ENCODE measurements at regions not wholly inside any gene's neighbourhood (a gene's known extent, or its start where the extent isn't known, plus 50 kb on each side); places are given as distances from the start of the nearest gene placed in this dataset.

GRCh38 chr1:108050158-108050557 is 85.2 kb upstream of the VAV3 start:
- no peak overlapping the region for H3K9ac ChIP-seq (ENCODE audit: low read length)
- peak overlapping the region; percentile 25 for H3K18ac ChIP-seq (ENCODE audit: low read length)
- H4K8ac ChIP-seq (ENCODE audit: low read depth, low read length), result no peak overlapping the region
- peak overlapping the region; percentile 51 for H3K56ac ChIP-seq (ENCODE audit: low read length)
- H2AK5ac ChIP-seq (ENCODE audit: low read length), result peak overlapping the region; percentile 18
- H2BK15ac ChIP-seq (replicated peaks; ENCODE audit: low read depth), result no peak overlapping the region
- no peak overlapping the region for H3K23ac ChIP-seq (ENCODE audit: low read length)
- H3K4me1 ChIP-seq (ENCODE audit: control insufficient read depth, low read depth, low read length), result peaks cover 32% of the 10 kb centered on the region
- H2BK120ac ChIP-seq (ENCODE audit: low read depth, low read length), result no peak overlapping the region
- H3K27ac ChIP-seq (ENCODE audit: low read depth, low read length), result no peak overlapping the region
- WGBS (ENCODE audit: extremely low coverage, insufficient coverage, low lambda C conversion rate), result no CpG with 5 or more reads among the region's 5 CpGs
- H3K27me3 ChIP-seq (ENCODE audit: insufficient read depth, low read length, poor library complexity), result no peaks in the 10 kb centered on the region
- no peaks in the 10 kb centered on the region for H3K36me3 ChIP-seq (ENCODE audit: control insufficient read depth, insufficient read depth, low read length)
- H2BK5ac ChIP-seq (ENCODE audit: low read length), result peak overlapping the region; percentile 61
- no peaks in the 10 kb centered on the region for H3K79me2 ChIP-seq (ENCODE audit: control insufficient read depth, insufficient read depth, low read length)
- H3K4ac ChIP-seq (ENCODE audit: low read depth, low read length), result no peak overlapping the region
- H3K4me2 ChIP-seq (ENCODE audit: low read length), result no peak overlapping the region
- H3K79me1 ChIP-seq (ENCODE audit: low read length), result no peaks in the 10 kb centered on the region
- no peak for DNase-seq
- no peak overlapping the region for H4K5ac ChIP-seq (ENCODE audit: low read length)
- no peak overlapping the region for H3K4me3 ChIP-seq (ENCODE audit: low read length)

GRCh38 chr1:108049178-108049819 is 84.3 kb upstream of the VAV3 start:
- Histone ChIP-seq H2BK120ac (ENCODE audit: low read depth, low read length) (no peak overlapping the region), H3K9ac (ENCODE audit: low read length) (no peak overlapping the region), H4K8ac (ENCODE audit: low read depth, low read length) (no peak overlapping the region), H3K18ac (ENCODE audit: low read length) (no peak overlapping the region), H3K27ac (ENCODE audit: low read depth, low read length) (no peak overlapping the region), H3K4me3 (ENCODE audit: low read length) (no peak overlapping the region), H2BK5ac (ENCODE audit: low read length) (no peak overlapping the region), H3K27me3 (ENCODE audit: insufficient read depth, low read length, poor library complexity) (no peaks in the 10 kb centered on the region), H3K23ac (ENCODE audit: low read length) (no peak overlapping the region), H4K5ac (ENCODE audit: low read length) (no peak overlapping the region), H3K79me2 (ENCODE audit: control insufficient read depth, insufficient read depth, low read length) (no peaks in the 10 kb centered on the region), H3K4ac (ENCODE audit: low read depth, low read length) (no peak overlapping the region), H3K56ac (ENCODE audit: low read length) (no peak overlapping the region), H2AK5ac (ENCODE audit: low read length) (no peak overlapping the region), H3K4me2 (ENCODE audit: low read length) (no peak overlapping the region), H2BK15ac (replicated peaks; ENCODE audit: low read depth) (no peak overlapping the region), H3K79me1 (ENCODE audit: low read length) (no peaks in the 10 kb centered on the region), H3K36me3 (ENCODE audit: control insufficient read depth, insufficient read depth, low read length) (no peaks in the 10 kb centered on the region), H3K4me1 (ENCODE audit: control insufficient read depth, low read depth, low read length) (peaks cover 32% of the 10 kb centered on the region)
- no CpG with 5 or more reads among the region's 6 CpGs for WGBS (ENCODE audit: extremely low coverage, insufficient coverage, low lambda C conversion rate)
- DNase-seq, result peak; percentile 72

- H4K5ac ChIP-seq (ENCODE audit: low read length), result no peak overlapping the region
- H2AK5ac ChIP-seq (ENCODE audit: low read length), result no peak overlapping the region
- H3K79me2 ChIP-seq (ENCODE audit: control insufficient read depth, insufficient read depth, low read length), result no peaks in the 10 kb centered on the region
- H2BK120ac ChIP-seq (ENCODE audit: low read depth, low read length), result no peak overlapping the region
- H2BK5ac ChIP-seq (ENCODE audit: low read length), result no peak overlapping the region
- H3K23ac ChIP-seq (ENCODE audit: low read length), result no peak overlapping the region
- no peak overlapping the region for H3K27ac ChIP-seq (ENCODE audit: low read depth, low read length)
- H3K4me3 ChIP-seq (ENCODE audit: low read length), result no peak overlapping the region
- no peaks in the 10 kb centered on the region for H3K36me3 ChIP-seq (ENCODE audit: control insufficient read depth, insufficient read depth, low read length)
- no peak for DNase-seq
- no peak overlapping the region for H2BK15ac ChIP-seq (replicated peaks; ENCODE audit: low read depth)
- H3K4ac ChIP-seq (ENCODE audit: low read depth, low read length), result no peak overlapping the region
- H3K56ac ChIP-seq (ENCODE audit: low read length), result no peak overlapping the region
- no peaks in the 10 kb centered on the region for H3K27me3 ChIP-seq (ENCODE audit: insufficient read depth, low read length, poor library complexity)
- H3K4me2 ChIP-seq (ENCODE audit: low read length), result no peak overlapping the region
- H3K79me1 ChIP-seq (ENCODE audit: low read length), result no peaks in the 10 kb centered on the region
- WGBS (ENCODE audit: extremely low coverage, insufficient coverage, low lambda C conversion rate), result no CpG with 5 or more reads among the region's 5 CpGs
- no peak overlapping the region for H4K8ac ChIP-seq (ENCODE audit: low read depth, low read length)
- no peak overlapping the region for H3K18ac ChIP-seq (ENCODE audit: low read length)
- H3K9ac ChIP-seq (ENCODE audit: low read length), result no peak overlapping the region
- peaks cover 32% of the 10 kb centered on the region for H3K4me1 ChIP-seq (ENCODE audit: control insufficient read depth, low read depth, low read length)
These were observed 83.6 kb upstream of the VAV3 start for GRCh38 chr1:108048301-108049177.

- Histone ChIP-seq H3K4ac (ENCODE audit: low read depth, low read length) (no peak overlapping the region), H4K8ac (ENCODE audit: low read depth, low read length) (no peak overlapping the region), H4K5ac (ENCODE audit: low read length) (no peak overlapping the region), H3K9ac (ENCODE audit: low read length) (no peak overlapping the region), H3K4me3 (ENCODE audit: low read length) (no peak overlapping the region), H3K56ac (ENCODE audit: low read length) (no peak overlapping the region), H3K27me3 (ENCODE audit: insufficient read depth, low read length, poor library complexity) (no peaks in the 10 kb centered on the region), H3K79me1 (ENCODE audit: low read length) (no peaks in the 10 kb centered on the region), H2BK120ac (ENCODE audit: low read depth, low read length) (no peak overlapping the region), H3K36me3 (ENCODE audit: control insufficient read depth, insufficient read depth, low read length) (no peaks in the 10 kb centered on the region), H3K27ac (ENCODE audit: low read depth, low read length) (no peak overlapping the region), H2BK15ac (replicated peaks; ENCODE audit: low read depth) (no peak overlapping the region), H3K4me1 (ENCODE audit: control insufficient read depth, low read depth, low read length) (peaks cover 21% of the 10 kb centered on the region), H2BK5ac (ENCODE audit: low read length) (no peak overlapping the region), H3K4me2 (ENCODE audit: low read length) (no peak overlapping the region), H3K79me2 (ENCODE audit: control insufficient read depth, insufficient read depth, low read length) (no peaks in the 10 kb centered on the region), H2AK5ac (ENCODE audit: low read length) (no peak overlapping the region), H3K23ac (ENCODE audit: low read length) (no peak overlapping the region), H3K18ac (ENCODE audit: low read length) (no peak overlapping the region)
- no CpG with 5 or more reads among the region's 5 CpGs for WGBS (ENCODE audit: extremely low coverage, insufficient coverage, low lambda C conversion rate)
- DNase-seq, result no peak
These were observed 82.1 kb upstream of the VAV3 start for GRCh38 chr1:108047085-108047484.

- Histone ChIP-seq H3K27me3 (ENCODE audit: insufficient read depth, low read length, poor library complexity) (no peaks in the 10 kb centered on the region), H3K27ac (ENCODE audit: low read depth, low read length) (no peak overlapping the region), H4K8ac (ENCODE audit: low read depth, low read length) (no peak overlapping the region), H2BK15ac (replicated peaks; ENCODE audit: low read depth) (no peak overlapping the region), H3K4me3 (ENCODE audit: low read length) (no peak overlapping the region), H3K4ac (ENCODE audit: low read depth, low read length) (no peak overlapping the region), H3K79me1 (ENCODE audit: low read length) (no peaks in the 10 kb centered on the region), H4K5ac (ENCODE audit: low read length) (no peak overlapping the region), H3K18ac (ENCODE audit: low read length) (no peak overlapping the region), H3K79me2 (ENCODE audit: control insufficient read depth, insufficient read depth, low read length) (no peaks in the 10 kb centered on the region), H3K56ac (ENCODE audit: low read length) (no peak overlapping the region), H3K9ac (ENCODE audit: low read length) (no peak overlapping the region), H3K36me3 (ENCODE audit: control insufficient read depth, insufficient read depth, low read length) (no peaks in the 10 kb centered on the region), H2BK5ac (ENCODE audit: low read length) (no peak overlapping the region), H3K23ac (ENCODE audit: low read length) (no peak overlapping the region), H3K4me1 (ENCODE audit: control insufficient read depth, low read depth, low read length) (peaks cover 18% of the 10 kb centered on the region), H3K4me2 (ENCODE audit: low read length) (no peak overlapping the region), H2BK120ac (ENCODE audit: low read depth, low read length) (no peak overlapping the region), H2AK5ac (ENCODE audit: low read length) (no peak overlapping the region)
- DNase-seq, result peak; percentile 72
- no CpG with 5 or more reads among the region's 2 CpGs for WGBS (ENCODE audit: extremely low coverage, insufficient coverage, low lambda C conversion rate)
These were observed 81.0 kb upstream of the VAV3 start for GRCh38 chr1:108046026-108046425.

All from mesendoderm (in vitro differentiated cells).